HG02852 (cell line): ENCODE measurements at regions not wholly inside any gene's neighbourhood (a gene's known extent, or its start where the extent isn't known, plus 50 kb on each side); places are given as distances from the start of the nearest gene placed in this dataset.
"Not testable (repeated sequence)": the region's sequence is repeated elsewhere in the genome, so short reads cannot be mapped to it uniquely, and the experiment has no call there.

Experiments
- ATAC-seq: cut with Tn5 transposase; IDR thresholded peaks from one replicate; pipeline ENCODE4 v1.9.1; 2021; ENCODE audit warnings: mild to moderate bottlenecking, moderate library complexity; ENCODE audit not compliant: unreplicated experiment

- no peak for ATAC-seq
Measured at GRCh38 chr10:109663122-109663521, 260.2 kb downstream of the XPNPEP1 start.

- not testable (repeated sequence) for ATAC-seq
Measured at GRCh38 chr10:109652612-109653011, 270.7 kb downstream of the XPNPEP1 start.

- ATAC-seq, result no peak
Measured at GRCh38 chr10:109650228-109650627, 273.1 kb downstream of the XPNPEP1 start.

- no peak for ATAC-seq
Measured at GRCh38 chr10:109647627-109648026, 275.7 kb downstream of the XPNPEP1 start.

GRCh38 chr10:109633846-109634245, 289.5 kb downstream of the XPNPEP1 start:
- ATAC-seq, result no peak

- ATAC-seq, result not testable (repeated sequence)
Measured at GRCh38 chr10:109633017-109633416, 290.3 kb downstream of the XPNPEP1 start.

GRCh38 chr10:109624939-109625338, 298.4 kb downstream of the XPNPEP1 start:
- ATAC-seq, result no peak

- ATAC-seq, result no peak
Measured at GRCh38 chr10:109622566-109622965, 300.7 kb downstream of the XPNPEP1 start.

GRCh38 chr10:109620396-109620795, 302.9 kb downstream of the XPNPEP1 start:
- no peak for ATAC-seq

GRCh38 chr10:109619914-109620313, 303.4 kb downstream of the XPNPEP1 start:
- no peak for ATAC-seq

- ATAC-seq, result no peak
Measured at GRCh38 chr10:109618748-109619147, 304.6 kb downstream of the XPNPEP1 start.

GRCh38 chr10:109618301-109618700, 305.0 kb downstream of the XPNPEP1 start:
- ATAC-seq, result no peak

- no peak for ATAC-seq
Measured at GRCh38 chr10:109616359-109616980, 306.8 kb downstream of the XPNPEP1 start.

- ATAC-seq, result not testable (repeated sequence)
Measured at GRCh38 chr10:109595356-109595755, 328.0 kb downstream of the XPNPEP1 start.

GRCh38 chr10:109593682-109594081, 329.6 kb downstream of the XPNPEP1 start:
- no peak for ATAC-seq

- no peak for ATAC-seq
Measured at GRCh38 chr10:109592391-109592790, 330.9 kb downstream of the XPNPEP1 start.

- no peak for ATAC-seq
Measured at GRCh38 chr10:109591601-109592000, 331.7 kb downstream of the XPNPEP1 start.

GRCh38 chr10:109588259-109588658, 335.1 kb downstream of the XPNPEP1 start:
- no peak for ATAC-seq

- no peak for ATAC-seq
Measured at GRCh38 chr10:109587366-109587765, 335.9 kb downstream of the XPNPEP1 start.

GRCh38 chr10:109556399-109556798, 366.9 kb downstream of the XPNPEP1 start:
- ATAC-seq, result no peak

GRCh38 chr10:109542050-109542603, 381.2 kb downstream of the XPNPEP1 start:
- ATAC-seq, result not testable (repeated sequence)

- ATAC-seq, result no peak
Measured at GRCh38 chr10:109534193-109534592, 389.1 kb downstream of the XPNPEP1 start.

- no peak for ATAC-seq
Measured at GRCh38 chr10:109529258-109529657, 394.1 kb downstream of the XPNPEP1 start.
